ENCODE measurements at regions not wholly inside any gene's neighbourhood (a gene's known extent, or its start where the extent isn't known, plus 50 kb on each side); places are given as distances from the start of the nearest gene placed in this dataset.

DNA sequence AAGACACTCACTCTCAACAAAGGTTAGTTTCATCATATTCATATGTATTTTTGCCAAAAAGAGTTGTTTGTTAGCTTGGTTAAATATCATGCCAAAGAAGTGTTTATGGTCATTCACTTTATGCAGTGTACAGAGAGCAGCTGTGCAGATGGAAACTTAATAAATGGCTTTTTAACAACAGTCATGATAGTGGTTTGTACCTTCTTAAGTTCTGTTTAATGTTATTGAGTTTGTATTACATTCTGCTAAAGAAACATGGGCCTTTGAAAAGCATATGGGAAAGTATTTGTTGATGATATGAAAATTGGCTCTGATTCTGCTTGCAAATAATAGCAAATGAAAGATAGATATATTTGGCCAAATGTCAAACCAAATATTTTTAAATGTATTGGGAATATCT, 607.3 kb downstream of the NCAM2 start:
- no peak for DNase-seq (ENCODE audit: low spot score)

DNA sequence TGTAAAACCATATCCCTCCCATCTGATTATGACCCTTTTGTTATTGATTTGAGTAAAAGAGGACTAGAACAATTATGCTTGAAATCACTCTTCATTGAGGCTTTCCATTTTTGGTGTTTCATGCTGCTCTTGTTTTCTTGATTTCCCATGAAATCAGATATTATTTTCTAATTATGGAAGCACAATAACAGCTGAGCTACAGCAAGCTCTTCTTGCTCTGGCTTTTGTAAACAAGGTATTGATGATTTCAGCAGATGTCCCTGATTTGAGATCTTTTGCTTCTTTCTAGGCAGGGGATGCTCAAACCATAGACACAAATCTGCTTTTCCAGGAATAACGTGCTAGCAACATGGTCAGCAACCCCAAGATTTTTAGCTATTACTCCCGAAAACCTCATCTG, 607.8 kb downstream of the NCAM2 start:
- no peak for DNase-seq (ENCODE audit: low spot score)

DNA sequence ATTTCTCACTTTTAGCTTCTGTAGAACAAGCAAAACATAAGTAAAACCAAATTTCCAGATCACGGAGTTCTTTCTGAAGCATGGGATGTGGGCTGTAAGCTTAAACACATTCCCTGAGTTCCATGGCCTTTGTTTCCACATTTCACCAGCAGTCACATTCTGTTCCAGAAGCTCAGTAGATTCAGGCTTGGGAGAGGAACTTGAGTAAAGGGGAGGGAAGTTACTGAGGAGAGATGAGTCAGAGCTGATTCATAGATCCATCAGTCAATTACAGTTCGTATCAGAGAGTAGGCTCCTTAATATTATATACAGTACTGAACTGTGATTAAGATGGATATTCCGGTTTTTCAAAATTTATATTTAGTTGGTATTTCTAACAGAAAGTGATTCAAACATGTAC, 614.3 kb downstream of the NCAM2 start:
- DNase-seq (ENCODE audit: low spot score) = no peak

DNA sequence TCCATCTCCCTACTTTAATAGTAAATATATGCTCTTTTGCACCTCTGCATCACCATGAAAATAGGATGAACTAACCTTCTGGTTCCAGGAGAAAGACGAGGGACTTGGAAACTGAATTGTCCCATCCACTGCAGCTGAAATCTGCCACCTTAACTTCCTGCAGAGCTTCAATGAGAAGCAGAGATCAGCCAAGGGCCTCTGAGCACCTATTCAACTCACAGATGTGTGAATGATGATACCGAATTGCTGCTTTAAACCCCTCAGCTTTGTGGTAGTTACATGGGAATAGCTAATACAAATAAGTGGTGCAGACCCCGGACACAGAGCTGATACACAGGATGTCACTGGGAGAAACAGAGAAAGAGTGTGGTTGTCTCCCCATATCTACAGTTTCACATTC, 616.8 kb downstream of the NCAM2 start:
- no peak for DNase-seq (ENCODE audit: low spot score)

DNA sequence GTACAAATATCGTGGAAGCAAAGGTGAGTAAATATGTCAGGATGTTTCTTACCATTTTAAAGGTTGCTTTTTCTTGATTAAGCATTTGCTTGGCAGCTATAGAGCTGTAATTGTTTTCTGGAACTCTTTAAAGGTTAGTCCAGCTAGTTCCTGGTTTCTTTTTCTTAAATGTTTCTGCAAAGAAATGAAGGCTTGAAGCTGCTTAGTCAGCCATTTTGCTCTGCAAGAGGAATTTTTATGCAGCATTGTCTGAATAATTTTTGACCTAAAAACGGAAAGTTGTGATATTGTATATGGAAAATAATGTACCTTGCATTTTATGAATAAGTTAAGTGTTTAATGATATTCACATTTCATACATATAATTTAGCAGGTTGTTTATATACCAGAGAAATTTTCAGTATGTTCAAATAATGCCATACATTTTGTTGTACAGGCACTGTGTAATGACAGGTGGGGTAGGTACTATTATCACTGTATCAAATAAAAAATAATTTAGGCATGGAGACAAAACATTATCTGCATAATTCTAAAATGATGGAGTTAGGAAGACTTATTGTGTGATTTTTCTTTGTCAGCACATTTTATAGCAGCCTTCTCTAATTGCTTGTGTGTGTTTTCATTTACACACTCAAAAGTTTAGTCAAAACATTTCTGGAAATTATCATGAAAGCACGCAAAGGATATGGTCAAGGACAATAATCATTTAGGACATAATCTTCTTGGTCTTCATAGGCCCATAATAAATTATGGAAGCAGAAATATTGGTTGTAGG, 624.4 kb downstream of the NCAM2 start:
- DNase-seq (ENCODE audit: low spot score) = no peak

DNA sequence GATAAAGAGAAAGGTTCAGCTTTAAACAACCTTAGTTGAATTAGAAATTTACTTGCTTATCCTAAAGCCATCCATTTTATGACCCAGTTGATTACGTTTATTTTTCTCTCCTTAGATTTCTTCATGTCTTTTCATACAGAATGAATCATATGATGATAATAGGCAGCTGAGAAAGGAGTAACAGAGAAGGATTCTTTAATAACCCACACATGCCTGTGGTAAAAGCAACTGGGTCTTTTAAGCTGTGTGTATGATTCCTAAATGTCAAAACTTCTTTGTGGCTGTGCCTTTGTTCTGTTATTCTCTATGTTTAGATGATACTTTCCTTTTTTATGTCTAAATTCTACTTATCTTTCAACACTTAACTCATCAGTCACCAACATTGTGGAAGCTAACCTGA, 626.5 kb downstream of the NCAM2 start:
- no peak for DNase-seq (ENCODE audit: low spot score)

DNA sequence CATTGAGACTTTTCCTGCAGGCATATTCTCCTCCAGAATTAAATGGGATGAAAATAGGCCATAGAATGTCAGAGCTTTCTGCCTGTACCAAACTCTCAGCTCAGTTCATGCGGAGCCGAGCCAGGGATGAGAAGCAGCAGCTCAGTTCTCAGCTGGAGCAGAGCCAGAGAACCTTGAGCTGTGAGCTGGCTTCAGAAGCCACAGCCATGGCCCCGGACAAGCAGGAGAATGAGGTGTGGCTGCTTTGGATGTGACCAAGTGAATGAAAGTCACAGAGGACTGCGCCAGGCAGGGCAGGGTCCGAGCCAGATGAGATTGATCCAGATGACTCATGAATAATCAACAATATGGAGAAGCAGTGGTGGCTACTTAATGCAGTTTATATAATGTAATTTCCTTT, 633.8 kb downstream of the NCAM2 start:
- no peak for DNase-seq (ENCODE audit: low spot score)

DNA sequence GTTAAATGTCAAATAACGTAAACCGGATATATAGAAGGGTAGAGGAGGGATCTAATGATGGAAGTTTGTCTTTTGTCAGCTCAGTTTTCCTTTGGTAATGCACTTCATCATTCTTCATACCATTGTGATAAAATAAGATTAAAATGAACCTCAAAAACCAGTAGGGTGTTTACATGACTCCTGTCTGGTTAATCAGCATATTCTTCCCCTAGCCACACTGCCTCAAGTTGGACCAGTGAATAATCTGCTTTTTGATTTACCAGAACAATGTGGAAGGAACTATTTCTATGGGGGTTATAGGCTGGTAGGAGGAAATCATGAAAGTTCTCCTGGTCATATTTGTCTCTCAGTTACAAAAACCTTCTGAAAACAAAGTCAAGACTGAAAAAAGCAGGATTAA, 634.7 kb downstream of the NCAM2 start:
- no peak for DNase-seq (ENCODE audit: low spot score)

DNA sequence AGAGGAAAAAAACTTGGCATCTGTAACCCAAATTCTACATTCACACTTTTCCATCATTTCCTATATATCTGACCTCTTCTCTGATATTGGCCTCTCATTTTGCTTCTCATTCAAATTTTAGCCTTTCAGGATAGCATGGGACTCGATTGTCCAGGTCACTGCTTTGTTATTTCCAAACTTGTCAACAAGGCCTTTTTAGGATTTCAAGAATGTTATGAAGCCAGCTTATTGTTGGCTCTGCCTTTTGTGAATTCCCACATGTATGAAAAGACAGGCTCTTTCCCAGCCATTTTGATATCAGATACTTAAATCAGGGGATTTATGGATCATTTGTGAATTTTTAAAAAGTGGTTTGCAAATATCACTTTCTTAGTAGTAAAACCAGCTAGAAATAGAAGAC, 663.5 kb downstream of the NCAM2 start:
- DNase-seq (ENCODE audit: low spot score) = no peak

DNA sequence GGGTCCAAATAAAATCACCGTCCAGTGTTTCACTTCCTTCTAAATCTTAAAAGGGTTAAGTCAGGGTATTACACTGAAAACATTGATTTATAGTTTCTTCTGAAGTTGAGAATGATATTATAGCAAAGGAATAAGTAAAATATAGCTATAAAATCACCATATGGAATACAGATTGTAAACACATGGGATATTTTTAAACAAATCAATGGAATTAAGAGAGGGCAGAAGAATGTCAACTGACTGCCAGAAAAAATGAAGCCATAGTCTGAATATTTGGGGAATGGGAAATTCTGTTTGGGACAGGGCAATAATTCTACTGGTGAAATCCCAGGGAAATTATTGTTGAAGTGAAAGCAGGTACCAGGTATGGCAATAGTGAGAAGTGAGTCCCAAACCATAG, 664.6 kb downstream of the NCAM2 start:
- no peak for DNase-seq (ENCODE audit: low spot score)

DNA sequence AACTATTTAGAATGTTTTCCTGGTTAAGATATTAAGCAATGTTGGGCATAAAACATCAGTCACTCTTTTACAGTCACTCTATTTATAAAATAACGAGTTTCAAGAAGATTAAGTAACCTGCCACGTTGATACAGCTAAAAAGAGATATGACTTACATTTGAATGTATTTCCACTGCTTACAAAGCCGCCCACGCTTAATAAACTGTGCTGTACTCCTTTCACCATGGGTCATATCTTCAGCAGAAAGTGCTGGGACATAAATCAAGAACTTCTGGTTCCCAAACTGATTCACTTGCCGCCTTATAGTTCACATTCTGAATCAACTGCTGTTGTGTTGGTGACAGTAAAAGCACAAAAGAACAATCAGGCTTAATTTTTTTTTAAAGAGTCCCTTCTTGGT, 666.7 kb downstream of the NCAM2 start:
- no peak for DNase-seq (ENCODE audit: low spot score)

DNA sequence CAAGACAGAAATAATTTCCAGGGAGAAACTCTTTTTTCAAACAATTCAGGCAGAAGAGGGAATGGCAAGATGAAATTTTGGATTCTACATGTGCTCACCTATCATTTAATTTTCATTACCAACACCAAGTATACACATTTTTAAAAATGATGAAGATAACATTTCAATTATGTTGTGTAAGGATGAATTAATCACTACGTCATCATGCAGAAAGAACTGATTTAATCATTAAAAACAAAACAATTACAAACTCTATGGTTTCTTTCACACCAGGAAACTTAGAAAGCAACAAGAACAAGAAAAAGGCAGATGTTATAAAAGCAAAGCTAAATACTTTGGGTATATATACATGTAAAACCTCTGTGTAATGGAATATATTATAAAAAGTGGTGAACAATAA, 668.5 kb downstream of the NCAM2 start:
- DNase-seq (ENCODE audit: low spot score) = no peak

DNA sequence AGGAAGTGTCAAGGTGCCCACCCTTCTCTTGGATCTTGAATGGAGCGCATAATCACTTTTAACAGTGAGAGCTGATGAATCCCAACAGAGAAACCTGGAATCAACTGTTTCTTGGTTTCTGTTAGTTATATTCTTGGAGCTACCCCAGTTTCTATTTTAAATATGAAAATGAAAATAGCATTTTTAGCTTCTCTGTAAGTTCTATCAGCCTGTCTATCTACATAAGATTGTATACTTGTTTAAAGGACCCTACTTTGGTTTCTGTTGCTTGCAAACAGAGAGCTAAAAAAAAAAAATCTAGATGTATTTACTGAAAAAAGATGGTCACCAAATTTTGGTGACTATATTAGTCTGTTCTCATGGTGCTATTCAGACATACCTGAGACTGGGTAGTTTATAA, 670.0 kb downstream of the NCAM2 start:
- no peak for DNase-seq (ENCODE audit: low spot score)

DNA sequence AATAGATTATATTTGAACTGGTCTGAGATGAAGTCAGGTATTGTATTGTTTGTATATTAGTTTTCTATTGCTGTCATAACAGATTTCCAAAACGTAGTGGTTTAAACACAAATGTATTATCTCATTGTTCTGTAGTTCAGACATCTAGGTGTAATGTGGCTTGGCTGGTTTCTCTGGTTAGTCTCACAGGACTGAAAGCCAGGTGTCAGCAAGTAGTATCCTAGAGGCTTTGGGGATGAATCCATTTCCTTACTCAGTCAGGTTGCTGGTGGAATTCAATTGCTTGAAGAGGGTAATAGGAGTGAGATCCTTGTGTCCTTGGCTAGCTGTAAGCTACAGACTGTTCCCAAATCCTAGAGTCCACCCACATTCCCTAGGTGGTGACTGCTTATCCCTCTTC, 675.8 kb downstream of the NCAM2 start:
- no peak for DNase-seq (ENCODE audit: low spot score)

DNA sequence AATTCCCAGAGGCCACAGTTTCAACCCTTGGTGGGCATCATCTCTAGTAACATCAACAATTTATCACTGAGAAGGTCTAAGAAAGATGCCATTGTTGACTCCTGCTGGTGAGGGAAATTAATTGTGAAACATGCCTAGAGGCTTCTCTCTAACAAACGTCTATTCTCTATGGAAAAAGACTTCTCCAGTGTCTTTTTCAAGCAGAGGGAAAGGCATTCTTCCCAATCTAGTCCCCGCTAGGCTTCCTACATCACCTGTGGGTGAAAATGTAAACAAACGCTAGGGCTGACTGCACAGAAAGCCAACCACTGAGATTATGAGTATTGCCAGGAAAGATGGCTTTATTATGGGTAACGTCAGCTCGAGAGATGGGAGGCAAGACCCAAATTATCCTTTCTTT, 677.4 kb downstream of the NCAM2 start:
- no peak for DNase-seq (ENCODE audit: low spot score)

DNA sequence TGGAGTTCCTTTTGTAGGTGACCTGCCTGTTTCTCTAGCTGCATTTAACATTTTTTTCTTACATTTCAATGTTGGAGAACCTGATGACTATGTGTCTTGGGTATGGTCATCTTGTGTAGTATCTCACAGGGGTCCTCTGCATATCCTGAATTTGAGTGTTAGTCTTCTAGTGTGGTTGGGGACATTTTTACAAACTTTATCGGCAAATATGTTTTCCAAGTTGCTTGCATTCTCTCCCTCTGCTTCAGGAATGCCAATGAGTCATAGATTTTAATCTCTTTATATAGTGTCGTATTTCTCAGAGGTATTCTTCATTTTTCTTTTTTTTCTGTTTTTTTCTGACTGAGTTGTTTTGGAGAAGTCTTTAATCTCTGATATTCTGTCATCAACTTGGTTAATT, 684.0 kb downstream of the NCAM2 start:
- DNase-seq (ENCODE audit: low spot score) = no peak

DNA sequence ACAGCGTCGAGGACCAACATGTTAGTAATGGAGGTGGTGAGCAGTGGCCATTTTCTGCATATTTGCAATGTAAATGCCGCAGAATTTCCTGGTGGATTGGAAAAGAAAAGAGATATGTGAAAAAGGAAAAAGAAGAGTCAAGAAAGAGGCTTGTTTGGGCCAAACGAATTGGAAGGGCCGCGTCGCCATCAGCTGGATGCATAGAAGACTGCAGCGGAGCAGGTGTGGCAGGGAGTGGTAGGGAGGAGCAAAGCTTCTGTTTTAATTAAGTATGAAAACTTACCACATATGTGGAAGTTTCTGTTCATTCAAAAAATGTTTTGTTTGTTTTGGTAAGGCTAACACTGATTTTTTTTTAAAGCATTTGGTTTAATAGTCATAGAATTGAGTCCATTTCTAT, 690.7 kb downstream of the NCAM2 start:
- DNase-seq (ENCODE audit: low spot score) = no peak

DNA sequence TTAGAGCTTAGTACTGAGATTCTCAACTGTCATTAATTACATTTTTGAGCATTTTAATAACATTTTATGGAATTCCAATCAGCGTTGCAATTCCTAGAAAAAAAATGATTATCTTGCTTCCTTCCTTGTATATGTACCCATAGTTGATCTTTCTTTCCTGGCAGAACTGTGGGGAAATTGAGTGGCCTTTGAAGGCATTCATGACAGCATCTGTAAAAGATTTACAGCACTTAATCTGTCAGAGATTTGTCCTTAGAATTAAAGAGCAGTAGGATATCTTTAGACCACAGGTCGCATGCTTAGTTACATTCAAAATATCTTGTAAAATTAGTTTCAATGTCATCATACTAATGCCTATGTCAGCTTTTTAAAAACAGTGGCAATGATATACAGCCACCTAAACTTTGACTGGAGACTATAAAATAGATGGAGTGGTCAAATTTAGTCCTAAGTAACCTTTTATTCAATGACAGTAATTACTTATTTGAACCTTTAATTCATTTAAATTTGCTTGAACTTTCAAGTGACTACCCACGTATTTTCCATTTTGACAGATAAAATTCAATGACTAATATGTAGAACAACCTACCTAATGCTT, 692.0 kb downstream of the NCAM2 start:
- DNase-seq (ENCODE audit: low spot score) = no peak

DNA sequence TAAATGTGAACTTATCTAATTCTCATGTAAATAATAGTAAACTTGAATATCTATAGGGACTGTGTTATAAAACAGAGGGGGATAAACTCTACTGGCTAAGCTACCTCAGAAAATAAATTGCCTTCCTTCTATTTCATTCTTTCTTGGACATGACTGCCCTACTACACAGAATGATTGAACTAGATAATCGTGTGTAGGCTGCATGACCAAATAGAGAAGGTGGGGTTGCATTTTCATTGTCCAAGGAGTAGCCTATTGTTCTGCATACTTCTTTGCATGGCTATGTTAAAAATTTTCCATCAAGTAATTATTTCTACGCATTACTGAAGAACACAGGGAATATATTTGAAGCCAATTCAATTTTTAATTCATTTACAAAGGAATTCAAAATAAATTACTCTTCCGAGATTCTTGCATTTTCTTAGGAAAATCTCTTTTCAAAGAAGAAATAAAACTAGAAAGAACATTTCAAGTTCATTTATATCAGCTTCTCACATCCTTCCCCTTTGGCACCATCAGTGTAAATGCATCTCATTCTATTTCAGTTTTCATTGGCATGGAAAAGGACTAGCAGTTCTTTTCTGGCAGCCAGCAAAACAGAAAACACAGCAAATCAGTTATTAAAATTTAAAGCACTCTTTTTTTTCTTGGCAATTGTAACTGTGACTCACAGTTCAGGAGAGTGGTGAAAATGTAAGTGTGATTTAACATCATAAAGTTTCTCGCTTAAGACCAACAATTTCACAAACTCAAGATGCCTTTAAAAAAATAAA, 714.7 kb downstream of the NCAM2 start:
- DNase-seq (ENCODE audit: low spot score) = no peak

DNA sequence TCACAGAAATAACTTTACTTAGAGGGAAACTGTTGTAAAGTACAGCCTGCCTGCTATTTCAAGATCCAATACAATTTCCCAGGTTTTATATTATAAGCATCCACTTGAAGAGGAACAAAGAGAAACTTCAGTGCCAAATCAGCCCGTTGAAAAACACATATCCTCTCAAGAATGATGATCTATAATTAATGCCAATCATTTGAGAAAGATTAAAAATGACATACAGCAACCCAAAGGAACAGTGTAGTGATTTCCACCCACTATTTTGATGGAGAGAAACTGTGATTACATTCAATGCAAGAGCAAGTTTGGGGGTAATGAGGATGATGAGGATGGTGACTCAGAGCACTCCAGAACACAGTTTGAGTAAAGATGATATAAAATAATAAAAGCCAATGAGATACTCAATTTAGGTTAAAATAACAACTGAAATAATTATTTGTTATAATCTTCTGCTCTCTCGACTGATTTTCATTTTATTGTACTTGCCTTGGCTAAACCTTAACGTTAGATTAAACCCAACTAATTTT, 715.5 kb downstream of the NCAM2 start:
- DNase-seq (ENCODE audit: low spot score) = no peak

DNA sequence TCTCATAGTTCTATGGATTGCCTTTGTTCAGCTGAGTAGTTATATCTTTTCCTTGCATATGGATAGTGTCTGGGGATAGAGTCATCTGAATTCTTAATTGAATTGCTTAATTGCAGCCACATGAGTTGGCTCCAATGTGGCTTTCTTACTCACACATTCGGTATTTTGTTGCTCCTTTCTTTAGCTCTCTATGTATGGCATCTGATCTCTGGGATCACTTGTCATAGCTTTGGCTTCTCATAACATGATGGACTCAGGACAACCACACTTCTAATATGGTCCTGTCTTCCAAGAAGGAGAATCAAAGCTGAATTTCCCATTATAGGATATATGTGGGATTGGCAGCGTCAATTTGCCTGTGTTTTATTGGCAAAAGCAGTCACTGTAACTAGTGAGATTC, 716.2 kb downstream of the NCAM2 start:
- no peak for DNase-seq (ENCODE audit: low spot score)

DNA sequence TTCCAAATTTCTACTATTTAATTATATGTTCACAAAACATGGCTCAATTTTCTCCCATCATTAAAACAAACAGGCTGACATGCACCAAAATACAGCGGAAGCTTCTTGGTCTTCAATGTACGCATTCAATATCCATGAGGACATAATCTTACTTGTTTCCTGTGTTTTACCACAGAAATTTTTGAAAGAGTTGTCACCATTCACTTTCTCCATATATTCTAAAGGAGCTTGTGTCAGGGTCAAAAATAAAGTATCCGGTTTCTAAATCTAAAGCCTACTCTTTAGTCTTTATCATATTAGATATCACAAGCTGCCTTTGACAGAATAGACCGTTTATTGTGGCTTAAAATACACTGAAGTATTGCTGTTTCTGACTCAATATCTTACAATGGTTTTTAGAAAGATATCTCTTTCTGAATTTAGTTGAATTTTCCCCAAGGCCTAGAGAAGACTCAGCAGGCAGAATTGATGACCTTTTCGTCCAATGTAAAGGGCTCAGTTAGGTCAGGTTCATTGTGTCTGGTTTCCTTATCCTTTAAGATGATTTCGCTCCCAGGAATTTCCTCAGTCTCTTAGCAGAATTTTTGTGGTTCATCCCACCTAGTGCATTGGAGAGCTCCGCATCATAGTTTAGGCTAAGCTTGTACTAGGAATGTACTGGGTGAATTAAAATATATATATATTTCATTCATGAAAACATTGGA, 717.2 kb downstream of the NCAM2 start:
- DNase-seq (ENCODE audit: low spot score) = no peak

DNA sequence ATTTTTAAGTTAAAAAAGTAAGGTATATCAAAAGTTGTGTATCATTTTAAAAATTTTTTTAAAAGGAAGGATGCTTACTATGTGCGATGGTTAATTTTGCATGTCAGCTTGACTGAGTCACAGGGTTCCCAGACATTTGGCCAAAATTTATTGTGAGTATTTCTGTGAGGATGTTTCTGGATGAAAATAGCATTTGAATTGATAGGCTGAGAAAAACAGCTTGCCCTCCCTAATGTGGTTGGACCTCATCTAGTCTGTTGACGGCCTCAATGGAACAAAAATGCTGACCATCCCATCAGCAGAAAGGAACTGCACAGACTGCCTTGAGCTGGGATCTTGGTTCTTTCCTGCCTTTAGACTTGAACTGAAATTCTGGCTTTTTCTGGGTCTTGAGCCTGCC, 724.5 kb downstream of the NCAM2 start:
- DNase-seq (ENCODE audit: low spot score) = no peak
